Immature natural killer cell (primary cell): ENCODE measurements at regions not wholly inside any gene's neighbourhood (a gene's known extent, or its start where the extent isn't known, plus 50 kb on each side); places are given as distances from the start of the nearest gene placed in this dataset.

ENCODE experiments used
- DNase-seq, 3 donors: peaks; one replicate each; pipeline ENCODE4 v3.0.0; 2022; ENCODE audit warnings: mixed read lengths in 1 of 3
- H3K27ac Mint-ChIP-seq, 6 donors: one replicate each; pipeline ENCODE4 v1.8.0; 2020; ENCODE audit warnings: mixed read lengths in 6 of 6, mild to moderate bottlenecking in 5 of 6, inconsistent platforms in 4 of 6, moderate library complexity in 3 of 6
- H3K27me3 Mint-ChIP-seq, 3 donors: one replicate each; pipeline ENCODE4 v1.8.0; 2020 to 2021; ENCODE audit warnings: low read depth in 3 of 3, mild to moderate bottlenecking in 3 of 3, mixed read lengths in 3 of 3, moderate library complexity in 3 of 3, inconsistent platforms in 1 of 3
- H3K36me3 Mint-ChIP-seq, 3 donors: one replicate each; pipeline ENCODE4 v1.8.0; 2020; ENCODE audit warnings: mixed read lengths in 3 of 3, inconsistent platforms in 2 of 3, mild to moderate bottlenecking in 2 of 3
- H3K4me1 Mint-ChIP-seq, 2 donors: one replicate each; pipeline ENCODE4 v1.8.0; 2020; ENCODE audit warnings: inconsistent platforms in 2 of 2, mild to moderate bottlenecking in 2 of 2, mixed read lengths in 2 of 2, moderate library complexity in 1 of 2
- H3K4me3 Mint-ChIP-seq, 5 donors: one replicate each; pipeline ENCODE4 v1.8.0; 2020; ENCODE audit warnings: mild to moderate bottlenecking in 5 of 5, mixed read lengths in 5 of 5, inconsistent platforms in 3 of 5, moderate library complexity in 3 of 5
- H3K9me3 Mint-ChIP-seq, 6 donors: one replicate each; pipeline ENCODE4 v1.8.0; 2020; ENCODE audit warnings: mild to moderate bottlenecking in 6 of 6, mixed read lengths in 6 of 6, inconsistent platforms in 4 of 6, moderate library complexity in 3 of 6

GRCh38 chr7:25855854-25856782 lies 295.9 kb upstream of the NFE2L3 start:
- Mint-ChIP-seq H3K36me3 (peaks cover 3 to 18% (median 12%) of the 10 kb centered on the region in 3 donors), H3K9me3 (peaks cover 7 to 32% (median 24%) of the 10 kb centered on the region in 6 donors), H3K4me3 (peak overlapping the region in 2 of 5 donors; percentile 24 to 52), H3K27ac (no peak overlapping the region), H3K4me1 (peaks cover 5 to 26% of the 10 kb centered on the region in 2 donors), H3K27me3 (peaks cover 29 to 35% (median 33%) of the 10 kb centered on the region in 3 donors)
- DNase-seq, result no peak

GRCh38 chr7:25857376-25858067 lies 294.5 kb upstream of the NFE2L3 start:
- Mint-ChIP-seq H3K9me3 (peaks cover 9 to 38% (median 34%) of the 10 kb centered on the region in 6 donors), H3K4me1 (peaks cover 13 to 32% of the 10 kb centered on the region in 2 donors), H3K27ac (no peak overlapping the region), H3K36me3 (peaks cover 0 to 10% (median 9%) of the 10 kb centered on the region in 3 donors), H3K4me3 (no peak overlapping the region), H3K27me3 (peaks cover 22 to 33% (median 24%) of the 10 kb centered on the region in 3 donors)
- no peak for DNase-seq

- peaks cover 0 to 10% (median 9%) of the 10 kb centered on the region in 3 donors for H3K36me3 Mint-ChIP-seq
- peaks cover 15 to 44% (median 39%) of the 10 kb centered on the region in 6 donors for H3K9me3 Mint-ChIP-seq
- peaks cover 19 to 35% of the 10 kb centered on the region in 2 donors for H3K4me1 Mint-ChIP-seq
- H3K27me3 Mint-ChIP-seq, result peaks cover 19 to 38% (median 20%) of the 10 kb centered on the region in 3 donors
- no peak overlapping the region for H3K4me3 Mint-ChIP-seq
- H3K27ac Mint-ChIP-seq, result no peak overlapping the region
- no peak for DNase-seq
Observed at GRCh38 chr7:25858200-25858524, 293.8 kb upstream of the NFE2L3 start.

- H3K27me3 Mint-ChIP-seq, result peaks cover 13 to 38% (median 14%) of the 10 kb centered on the region in 3 donors
- H3K9me3 Mint-ChIP-seq, result peaks cover 15 to 49% (median 40%) of the 10 kb centered on the region in 6 donors
- peaks cover 20 to 39% of the 10 kb centered on the region in 2 donors for H3K4me1 Mint-ChIP-seq
- peak overlapping the region in 2 of 6 donors; percentile 32 to 75 for H3K27ac Mint-ChIP-seq
- no peak for DNase-seq
- H3K36me3 Mint-ChIP-seq, result peaks cover 0 to 13% (median 9%) of the 10 kb centered on the region in 3 donors
- H3K4me3 Mint-ChIP-seq, result peak overlapping the region in 1 of 5 donors; percentile 9
Observed at GRCh38 chr7:25858525-25859411, 293.2 kb upstream of the NFE2L3 start.

- Mint-ChIP-seq H3K4me1 (peaks cover 20 to 40% of the 10 kb centered on the region in 2 donors), H3K4me3 (peak overlapping the region in 3 of 5 donors; percentile 5 to 67 (median 12)), H3K27me3 (peaks cover 7 to 32% (median 8%) of the 10 kb centered on the region in 3 donors), H3K36me3 (peaks cover 0 to 14% (median 9%) of the 10 kb centered on the region in 3 donors), H3K27ac (peak overlapping the region in 3 of 6 donors; percentile 22 to 75 (median 32)), H3K9me3 (peaks cover 15 to 50% (median 38%) of the 10 kb centered on the region in 6 donors)
- no peak for DNase-seq
Observed at GRCh38 chr7:25859412-25860274, 292.4 kb upstream of the NFE2L3 start.

GRCh38 chr7:25860275-25861163 lies 291.5 kb upstream of the NFE2L3 start:
- Mint-ChIP-seq H3K36me3 (peaks cover 0 to 13% (median 9%) of the 10 kb centered on the region in 3 donors), H3K27ac (peak overlapping the region in 1 of 6 donors; percentile 75), H3K27me3 (peaks cover 8 to 31% (median 8%) of the 10 kb centered on the region in 3 donors), H3K4me1 (peaks cover 20 to 35% of the 10 kb centered on the region in 2 donors), H3K9me3 (peaks cover 15 to 47% (median 37%) of the 10 kb centered on the region in 6 donors), H3K4me3 (peak overlapping the region in 2 of 5 donors; percentile 5 to 11)
- no peak for DNase-seq

- Mint-ChIP-seq H3K4me1 (peaks cover 20 to 35% of the 10 kb centered on the region in 2 donors), H3K27ac (peak overlapping the region in 1 of 6 donors; percentile 75), H3K9me3 (peaks cover 15 to 47% (median 35%) of the 10 kb centered on the region in 6 donors), H3K36me3 (peaks cover 0 to 11% (median 9%) of the 10 kb centered on the region in 3 donors), H3K4me3 (peak overlapping the region in 2 of 5 donors; percentile 81 to 82), H3K27me3 (peaks cover 9 to 33% (median 13%) of the 10 kb centered on the region in 3 donors)
- DNase-seq, result no peak
Observed at GRCh38 chr7:25861164-25861496, 290.9 kb upstream of the NFE2L3 start.

GRCh38 chr7:25861601-25862260 lies 290.3 kb upstream of the NFE2L3 start:
- H3K4me3 Mint-ChIP-seq, result peak overlapping the region; percentile 40 to 82 (median 70)
- H3K9me3 Mint-ChIP-seq, result peaks cover 15 to 47% (median 35%) of the 10 kb centered on the region in 6 donors
- DNase-seq, result no peak
- H3K27ac Mint-ChIP-seq, result peak overlapping the region in 2 of 6 donors; percentile 61 to 75
- peaks cover 20 to 35% of the 10 kb centered on the region in 2 donors for H3K4me1 Mint-ChIP-seq
- peaks cover 11 to 35% (median 18%) of the 10 kb centered on the region in 3 donors for H3K27me3 Mint-ChIP-seq
- H3K36me3 Mint-ChIP-seq, result peaks cover 0 to 11% (median 9%) of the 10 kb centered on the region in 3 donors

- H3K27me3 Mint-ChIP-seq, result peaks cover 11 to 35% (median 20%) of the 10 kb centered on the region in 3 donors
- peak overlapping the region; percentile 68 to 82 (median 72) for H3K4me3 Mint-ChIP-seq
- DNase-seq, result peak; percentile 59 to 75 (median 65)
Observed at GRCh38 chr7:25862261-25863004, 289.6 kb upstream of the NFE2L3 start.

GRCh38 chr7:25863005-25863728 lies 288.8 kb upstream of the NFE2L3 start:
- H3K36me3 Mint-ChIP-seq, result peaks cover 0 to 11% (median 9%) of the 10 kb centered on the region in 3 donors
- H3K4me3 Mint-ChIP-seq, result peak overlapping the region; percentile 68 to 82 (median 72)
- H3K9me3 Mint-ChIP-seq, result peaks cover 15 to 47% (median 35%) of the 10 kb centered on the region in 6 donors
- no peak for DNase-seq
- H3K27ac Mint-ChIP-seq, result peak overlapping the region in 2 of 6 donors; percentile 35 to 75
- peaks cover 11 to 38% (median 26%) of the 10 kb centered on the region in 3 donors for H3K27me3 Mint-ChIP-seq
- peaks cover 20 to 35% of the 10 kb centered on the region in 2 donors for H3K4me1 Mint-ChIP-seq

More at GRCh38 chr7:25862261-25863004, 289.6 kb upstream of the NFE2L3 start:
- peak overlapping the region in 3 of 6 donors; percentile 20 to 75 (median 61) for H3K27ac Mint-ChIP-seq
- H3K9me3 Mint-ChIP-seq, result peaks cover 15 to 47% (median 35%) of the 10 kb centered on the region in 6 donors
- peaks cover 0 to 11% (median 9%) of the 10 kb centered on the region in 3 donors for H3K36me3 Mint-ChIP-seq
- H3K4me1 Mint-ChIP-seq, result peaks cover 20 to 35% of the 10 kb centered on the region in 2 donors
